Fibroblast of villous mesenchyme (primary cell): ENCODE measurements at regions not wholly inside any gene's neighbourhood (a gene's known extent, or its start where the extent isn't known, plus 50 kb on each side); places are given as distances from the start of the nearest gene placed in this dataset.
"Not testable (repeated sequence)": the region's sequence is repeated elsewhere in the genome, so short reads cannot be mapped to it uniquely, and the experiment has no call there.

Experiments used
- DNase-seq: peaks from one replicate; pipeline ENCODE4 v3.0.0-alpha.2; 2010; ENCODE audit warnings: low read depth
- H3K4me3 ChIP-seq: 2 replicates; pipeline ENCODE4 v1.5.1; 2011; ENCODE audit warnings: low read depth, mild to moderate bottlenecking, low read length
- CTCF ChIP-seq: IDR thresholded peaks from 2 replicates; pipeline ENCODE4 v1.5.1; 2012; ENCODE audit warnings: low read depth, mild to moderate bottlenecking, low read length; ENCODE audit not compliant: insufficient read depth

GRCh38 chr13:33355201-33355895 lies 69.8 kb upstream of the STARD13 start:
- no peak for TF ChIP-seq CTCF
- DNase-seq = peak; percentile 87
- no peak overlapping the region for H3K4me3 ChIP-seq

GRCh38 chr13:33358076-33358475 lies 72.5 kb upstream of the STARD13 start:
- not testable (repeated sequence) for DNase-seq, H3K4me3 ChIP-seq

GRCh38 chr13:33362986-33363727 lies 77.6 kb upstream of the STARD13 start:
- H3K4me3 ChIP-seq = no peak overlapping the region
- no peak for TF ChIP-seq CTCF
- DNase-seq = no peak

GRCh38 chr13:33364192-33364591 lies 78.6 kb upstream of the STARD13 start:
- no peak for TF ChIP-seq CTCF
- DNase-seq = no peak
- no peak overlapping the region for H3K4me3 ChIP-seq

GRCh38 chr13:33366469-33367062 lies 81.0 kb upstream of the STARD13 start:
- no peak for TF ChIP-seq CTCF
- no peak overlapping the region for H3K4me3 ChIP-seq
- DNase-seq = no peak

GRCh38 chr13:33367171-33367895 lies 81.8 kb upstream of the STARD13 start:
- no peak for DNase-seq
- no peak for TF ChIP-seq CTCF
- H3K4me3 ChIP-seq = no peak overlapping the region

- DNase-seq = no peak
- TF ChIP-seq CTCF = no peak
- no peak overlapping the region for H3K4me3 ChIP-seq
Observed at GRCh38 chr13:33367926-33368325, 82.4 kb upstream of the STARD13 start.
